GM08714 (cell line): ENCODE measurements at regions not wholly inside any gene's neighbourhood (a gene's known extent, or its start where the extent isn't known, plus 50 kb on each side); places are given as distances from the start of the nearest gene placed in this dataset.

Source experiments
- H3K4me3 ChIP-seq: fragments of 200-500 bp; sonication (Bioruptor generic); 2 replicates; pipeline ENCODE4 v1.5.1; 2014; ENCODE audit warnings: mild to moderate bottlenecking, low read length, inconsistent platforms
- ZNF274 ChIP-seq: IDR thresholded peaks from 2 replicates; pipeline ENCODE4 v1.6.1; 2012; ENCODE audit warnings: mild to moderate bottlenecking, low read depth, low read length

GRCh38 chr13:85528491-85529217 is 270.6 kb downstream of the SLITRK6 start:
- H3K4me3 ChIP-seq = no peak overlapping the region
- TF ChIP-seq ZNF274 = no peak

DNA sequence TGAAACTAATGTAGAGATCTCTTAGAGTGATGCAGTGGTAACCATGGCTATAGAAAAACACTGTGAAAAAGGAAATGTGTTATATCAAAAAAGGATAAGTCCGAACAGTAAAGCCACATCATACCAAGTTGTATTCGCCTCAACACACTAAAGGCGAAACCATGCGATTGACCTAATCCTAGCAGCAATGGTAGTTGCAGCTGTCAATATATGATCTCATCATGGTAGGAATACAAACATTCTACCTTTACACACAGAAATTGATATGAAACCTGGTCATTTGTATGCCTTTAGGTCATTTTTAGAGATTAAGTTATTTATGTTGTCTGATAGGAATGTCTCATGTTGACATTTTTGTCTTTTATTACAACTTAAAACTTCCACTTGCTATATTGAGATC is 271.9 kb downstream of the SLITRK6 start:
- no peak for TF ChIP-seq ZNF274
- no peak overlapping the region for H3K4me3 ChIP-seq

GRCh38 chr13:85525411-85525810 is 273.8 kb downstream of the SLITRK6 start:
- no peak overlapping the region for H3K4me3 ChIP-seq
- no peak for TF ChIP-seq ZNF274

- TF ChIP-seq ZNF274 = no peak
- no peak overlapping the region for H3K4me3 ChIP-seq
Observed at GRCh38 chr13:85521657-85522056, 277.6 kb downstream of the SLITRK6 start.

DNA sequence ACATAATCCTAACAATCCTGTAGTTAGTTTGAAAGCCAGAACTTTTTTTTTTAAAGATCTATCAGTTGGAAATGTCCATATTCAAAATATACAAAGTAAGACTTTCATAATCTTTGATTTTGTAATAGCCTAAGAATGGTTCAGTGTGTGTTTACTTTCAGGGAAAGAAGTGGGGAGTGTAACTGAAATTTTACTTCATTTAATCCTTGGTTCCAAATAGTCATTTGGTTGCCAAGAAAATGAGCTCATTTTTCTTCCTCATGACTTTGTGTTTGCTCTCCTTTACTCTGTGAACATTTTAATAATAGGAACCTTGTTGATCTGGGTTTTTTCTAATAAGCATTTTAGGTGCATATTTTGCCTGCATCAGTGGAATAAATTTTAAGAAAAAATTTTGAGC is 278.8 kb downstream of the SLITRK6 start:
- no peak for TF ChIP-seq ZNF274
- H3K4me3 ChIP-seq = no peak overlapping the region

DNA sequence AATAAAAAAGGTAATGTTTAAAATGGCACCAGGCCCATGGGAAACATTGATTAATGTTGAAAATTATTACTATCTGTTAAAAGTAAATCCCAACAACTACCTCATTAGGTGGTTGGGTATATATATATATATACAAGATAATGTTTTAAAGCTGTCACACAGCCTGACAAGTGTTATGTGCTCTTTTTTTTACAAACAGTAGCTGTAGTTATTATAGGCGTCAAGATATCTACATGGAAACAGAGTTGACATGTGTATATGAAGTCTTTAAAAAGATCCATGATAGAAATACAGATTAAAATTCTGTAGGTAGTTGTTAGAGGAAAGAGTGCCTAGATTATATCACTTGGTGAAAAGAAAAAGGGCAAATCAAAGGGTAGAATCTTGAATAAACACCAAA is 279.9 kb downstream of the SLITRK6 start:
- TF ChIP-seq ZNF274 = no peak
- no peak overlapping the region for H3K4me3 ChIP-seq

DNA sequence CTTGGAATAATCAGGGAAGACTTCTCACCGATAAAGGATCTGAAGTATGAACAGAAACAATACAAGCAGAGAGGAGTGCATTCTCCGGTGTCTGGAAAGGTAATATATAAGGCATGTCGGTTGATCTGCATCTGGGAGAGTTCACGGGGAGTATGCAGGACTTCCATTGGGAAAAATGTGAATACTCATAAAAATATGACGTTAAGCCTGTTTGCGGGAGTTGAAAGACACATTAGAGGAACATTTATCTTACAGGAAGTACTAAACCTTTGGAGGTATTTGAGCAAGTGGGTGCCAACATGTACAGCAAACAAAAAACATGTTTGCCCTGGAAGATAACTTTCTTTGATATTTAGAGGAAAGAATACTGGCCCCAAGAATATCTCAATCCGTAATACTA is 286.8 kb downstream of the SLITRK6 start:
- no peak overlapping the region for H3K4me3 ChIP-seq
- TF ChIP-seq ZNF274 = no peak

- no peak overlapping the region for H3K4me3 ChIP-seq
- TF ChIP-seq ZNF274 = no peak
Observed at GRCh38 chr13:85509512-85509911, 289.7 kb downstream of the SLITRK6 start.

GRCh38 chr13:85508683-85509329 is 290.4 kb downstream of the SLITRK6 start:
- no peak overlapping the region for H3K4me3 ChIP-seq
- TF ChIP-seq ZNF274 = no peak

DNA sequence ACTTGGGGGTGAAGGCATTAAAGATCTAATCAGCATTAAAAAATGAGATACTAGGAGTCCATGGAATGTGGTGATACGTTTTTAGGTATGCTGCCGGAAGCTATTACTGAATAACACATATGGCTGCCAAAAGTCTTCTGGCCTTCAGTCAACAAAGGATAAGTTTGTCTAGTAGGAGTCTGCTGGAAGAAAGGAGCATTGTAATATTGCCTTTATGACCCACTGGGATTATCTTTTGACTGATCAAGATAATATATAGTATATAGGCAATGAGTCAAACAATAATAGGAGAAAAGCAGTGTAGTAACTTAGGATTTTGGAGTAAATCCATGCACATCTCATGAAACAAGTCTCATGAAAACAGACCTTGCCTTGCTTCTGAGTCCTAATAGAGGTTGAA is 295.4 kb downstream of the SLITRK6 start:
- H3K4me3 ChIP-seq = no peak overlapping the region
- TF ChIP-seq ZNF274 = no peak

DNA sequence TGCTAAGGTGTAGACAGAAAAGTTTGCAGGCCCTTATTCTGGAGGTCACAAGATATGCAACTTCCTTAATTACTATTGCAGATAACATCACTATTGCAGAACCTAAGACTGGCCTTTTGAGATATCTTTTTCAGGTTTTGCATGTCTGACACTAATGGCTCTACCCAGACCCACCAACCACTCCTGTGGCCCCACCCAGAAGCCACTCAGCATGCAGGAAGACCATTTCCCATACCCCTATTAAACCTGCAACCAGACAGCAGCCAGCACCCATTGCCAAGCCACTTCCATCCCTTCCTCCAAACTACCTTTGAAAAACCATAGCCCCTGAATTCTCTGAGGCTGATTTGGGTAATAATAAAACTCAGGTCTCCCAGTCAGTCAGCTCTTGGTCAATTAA is 297.6 kb downstream of the SLITRK6 start:
- no peak for TF ChIP-seq ZNF274
- H3K4me3 ChIP-seq = no peak overlapping the region

- TF ChIP-seq ZNF274 = no peak
- H3K4me3 ChIP-seq = no peak overlapping the region
Observed at GRCh38 chr13:85500696-85501256, 298.4 kb downstream of the SLITRK6 start.

GRCh38 chr13:85498774-85499173 is 300.4 kb downstream of the SLITRK6 start:
- no peak for TF ChIP-seq ZNF274
- H3K4me3 ChIP-seq = no peak overlapping the region

DNA sequence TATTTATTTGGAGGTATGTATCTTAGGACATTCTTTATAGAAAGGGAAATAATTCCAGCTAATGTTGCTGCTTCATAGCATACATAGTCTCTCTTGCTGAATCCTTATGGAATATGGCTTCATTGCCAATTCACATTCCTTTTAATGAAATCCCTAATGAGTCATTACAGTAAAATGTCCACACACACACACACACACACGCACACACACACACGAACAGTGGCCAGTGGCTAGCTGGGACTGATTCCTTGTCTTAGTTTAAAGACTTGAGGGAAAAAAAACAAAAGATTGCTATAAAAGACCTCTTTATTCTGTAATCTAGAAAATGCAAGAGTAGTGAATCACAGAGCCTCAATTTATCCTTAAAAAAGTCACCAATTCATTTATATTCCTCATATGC is 301.6 kb downstream of the SLITRK6 start:
- no peak overlapping the region for H3K4me3 ChIP-seq
- no peak for TF ChIP-seq ZNF274

GRCh38 chr13:85492283-85492682 is 306.9 kb downstream of the SLITRK6 start:
- H3K4me3 ChIP-seq = no peak overlapping the region
- no peak for TF ChIP-seq ZNF274
